AG04450 (cell line): ENCODE measurements at regions not wholly inside any gene's neighbourhood (a gene's known extent, or its start where the extent isn't known, plus 50 kb on each side); places are given as distances from the start of the nearest gene placed in this dataset.

Source experiments
- CTCF ChIA-PET: fragments of 300-600, 350-600 bp; formaldehyde crosslinking; extraction: SDS; loops from one replicate; lab custom pipeline; 2022; ENCODE audit warnings: antibody characterized with exemption, inconsistent platforms; lab: Charles Lee
- POLR2A ChIA-PET: fragments of 350-600 bp; formaldehyde crosslinking; extraction: SDS; loops from one replicate; lab custom pipeline; 2021; ENCODE audit warnings: antibody characterized with exemption, inconsistent platforms; lab: Yijun Ruan, JAX
- DNase-seq: peaks from one replicate; pipeline ENCODE4 v3.0.0-alpha.2; 2011; ENCODE audit warnings: low read depth, low spot score
- H3K27ac ChIP-seq: one replicate; pipeline ENCODE4 v1.5.1; 2012; ENCODE audit warnings: low read depth, low read length, control low read depth
- H3K27me3 ChIP-seq: one replicate; pipeline ENCODE4 v1.6.0; 2012; ENCODE audit warnings: low read length; ENCODE audit not compliant: control insufficient read depth, insufficient read depth
- H3K4me3 ChIP-seq: 2 replicates; pipeline ENCODE4 v1.5.1; 2011; ENCODE audit warnings: mild to moderate bottlenecking, low read depth, low read length, control low read depth
- H3K9me3 ChIP-seq: 2 replicates; pipeline ENCODE4 v1.5.1; 2012; ENCODE audit warnings: low read length; ENCODE audit not compliant: control insufficient read depth, insufficient read depth
- TF ChIP-seq, protein P1 (sequence below): IDR thresholded peaks from 2 replicates; pipeline ENCODE4 v1.5.1; 2011; ENCODE audit warnings: low read depth, low read length, control low read depth, inconsistent platforms

- no peak for DNase-seq
- TF ChIP-seq, protein P1, sequence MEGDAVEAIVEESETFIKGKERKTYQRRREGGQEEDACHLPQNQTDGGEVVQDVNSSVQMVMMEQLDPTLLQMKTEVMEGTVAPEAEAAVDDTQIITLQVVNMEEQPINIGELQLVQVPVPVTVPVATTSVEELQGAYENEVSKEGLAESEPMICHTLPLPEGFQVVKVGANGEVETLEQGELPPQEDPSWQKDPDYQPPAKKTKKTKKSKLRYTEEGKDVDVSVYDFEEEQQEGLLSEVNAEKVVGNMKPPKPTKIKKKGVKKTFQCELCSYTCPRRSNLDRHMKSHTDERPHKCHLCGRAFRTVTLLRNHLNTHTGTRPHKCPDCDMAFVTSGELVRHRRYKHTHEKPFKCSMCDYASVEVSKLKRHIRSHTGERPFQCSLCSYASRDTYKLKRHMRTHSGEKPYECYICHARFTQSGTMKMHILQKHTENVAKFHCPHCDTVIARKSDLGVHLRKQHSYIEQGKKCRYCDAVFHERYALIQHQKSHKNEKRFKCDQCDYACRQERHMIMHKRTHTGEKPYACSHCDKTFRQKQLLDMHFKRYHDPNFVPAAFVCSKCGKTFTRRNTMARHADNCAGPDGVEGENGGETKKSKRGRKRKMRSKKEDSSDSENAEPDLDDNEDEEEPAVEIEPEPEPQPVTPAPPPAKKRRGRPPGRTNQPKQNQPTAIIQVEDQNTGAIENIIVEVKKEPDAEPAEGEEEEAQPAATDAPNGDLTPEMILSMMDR, result no peak
- ChIA-PET POLR2A (interaction anchor here (0.8 kb wide), 1 partner anchor 12 kb away, joined by 3 read pairs; no protein-coding TSS in a partner anchor), CTCF (no interaction called here)
- peaks cover 33% of the 10 kb centered on the region for H3K9me3 ChIP-seq
- no peaks in the 10 kb centered on the region for H3K27me3 ChIP-seq
- no peak overlapping the region for H3K4me3 ChIP-seq
- no peak overlapping the region for H3K27ac ChIP-seq
Measured at GRCh38 chr17:17422217-17422610, 54.6 kb upstream of the MED9 start.

GRCh38 chr17:17422641-17423040, 54.2 kb upstream of the MED9 start:
- TF ChIP-seq, protein P1, result no peak
- ChIA-PET CTCF (no interaction called here), POLR2A (interaction anchor here (0.8 kb wide), 1 partner anchor 12 kb away, joined by 3 read pairs; no protein-coding TSS in a partner anchor)
- Histone ChIP-seq H3K27ac (no peak overlapping the region), H3K9me3 (peaks cover 33% of the 10 kb centered on the region), H3K4me3 (no peak overlapping the region), H3K27me3 (no peaks in the 10 kb centered on the region)
- DNase-seq, result no peak

DNA sequence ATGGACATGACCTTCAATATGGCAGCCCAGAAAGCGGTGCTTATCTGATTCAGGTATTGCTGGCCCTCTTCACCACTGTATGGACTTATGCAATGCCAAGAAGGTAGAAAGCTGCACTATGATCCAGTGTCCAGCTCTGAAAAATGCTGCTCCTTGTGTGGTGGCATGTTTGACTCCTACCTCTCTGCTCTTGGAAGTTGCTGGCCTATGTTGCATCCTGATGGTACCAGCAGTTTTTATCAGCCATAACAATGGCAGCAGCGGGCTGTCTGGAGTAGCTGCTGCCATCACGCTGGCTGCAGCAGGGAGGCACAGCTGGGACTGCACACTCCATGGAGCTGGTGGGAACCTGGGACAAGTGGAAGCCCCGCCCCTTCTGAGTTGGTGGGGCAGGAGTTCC, 53.1 kb upstream of the MED9 start:
- DNase-seq, result no peak
- TF ChIP-seq, protein P1, result no peak
- Histone ChIP-seq H3K9me3 (peaks cover 32% of the 10 kb centered on the region), H3K27me3 (no peaks in the 10 kb centered on the region), H3K4me3 (no peak overlapping the region), H3K27ac (no peak overlapping the region)
- ChIA-PET POLR2A (no interaction called here), CTCF (no interaction called here)

GRCh38 chr17:17424552-17424951, 52.2 kb upstream of the MED9 start:
- Histone ChIP-seq H3K4me3 (no peak overlapping the region), H3K27me3 (no peaks in the 10 kb centered on the region), H3K27ac (no peak overlapping the region), H3K9me3 (peaks cover 31% of the 10 kb centered on the region)
- ChIA-PET POLR2A (no interaction called here), CTCF (no interaction called here)
- DNase-seq, result no peak
- TF ChIP-seq, protein P1, result no peak

- Histone ChIP-seq H3K4me3 (no peak overlapping the region), H3K27me3 (no peaks in the 10 kb centered on the region), H3K27ac (no peak overlapping the region), H3K9me3 (peaks cover 31% of the 10 kb centered on the region)
- ChIA-PET CTCF (no interaction called here), POLR2A (no interaction called here)
- TF ChIP-seq, protein P1, result no peak
- DNase-seq, result no peak
Measured at GRCh38 chr17:17425005-17425404, 51.8 kb upstream of the MED9 start.
